MM.1S (cell line): ENCODE measurements at regions not wholly inside any gene's neighbourhood (a gene's known extent, or its start where the extent isn't known, plus 50 kb on each side); places are given as distances from the start of the nearest gene placed in this dataset.

Experiments
- DNase-seq: peaks from one replicate; pipeline ENCODE4 v3.0.0-alpha.2; 2015
- H2AFZ ChIP-seq: fragments of 300-600 bp; sonication (generic); 2 replicates; pipeline ENCODE4 v1.6.0; 2016; ENCODE audit warnings: antibody characterized with exemption, low read length
- H3F3A ChIP-seq: fragments of 300-600 bp; sonication (generic); 2 replicates; pipeline ENCODE4 v1.6.1; 2016; ENCODE audit warnings: mild to moderate bottlenecking, antibody characterized with exemption, low read length, moderate library complexity, mixed read lengths; ENCODE audit not compliant: insufficient read depth
- H3K27ac ChIP-seq: fragments of 300-600 bp; sonication (generic); 2 replicates; pipeline ENCODE4 v1.5.1; 2016; ENCODE audit warnings: mild to moderate bottlenecking, low read length
- H3K27me3 ChIP-seq: fragments of 300-600 bp; sonication (generic); replicated peaks from 2 replicates; pipeline ENCODE4 v1.6.0; 2016; ENCODE audit warnings: low read length; ENCODE audit not compliant: insufficient read depth
- H3K36me3 ChIP-seq: fragments of 300-600 bp; sonication (generic); replicated peaks from 2 replicates; pipeline ENCODE4 v1.6.1; 2016; ENCODE audit warnings: mild to moderate bottlenecking, low read length, mixed read lengths; ENCODE audit not compliant: insufficient read depth
- H3K4me1 ChIP-seq: fragments of 300-600 bp; sonication (generic); 2 replicates; pipeline ENCODE4 v1.6.1; 2016; ENCODE audit warnings: low read length, mixed read lengths
- H3K4me2 ChIP-seq: fragments of 300-600 bp; sonication (generic); 2 replicates; pipeline ENCODE4 v1.6.0; 2016; ENCODE audit warnings: low read depth, low read length
- H3K4me3 ChIP-seq: fragments of 300-600 bp; sonication (generic); 2 replicates; pipeline ENCODE4 v1.5.1; 2016; ENCODE audit warnings: low read length, mixed read lengths
- H3K79me2 ChIP-seq: fragments of 300-600 bp; sonication (generic); 2 replicates; pipeline ENCODE4 v1.6.1; 2016; ENCODE audit warnings: mixed run types, low read length, mixed read lengths
- H3K9ac ChIP-seq: fragments of 300-600 bp; sonication (generic); 2 replicates; pipeline ENCODE4 v1.6.1; 2016; ENCODE audit warnings: low read length, mixed read lengths
- H3K9me2 ChIP-seq: fragments of 300-600 bp; sonication (generic); replicated peaks from 2 replicates; pipeline ENCODE4 v1.6.1; 2016; ENCODE audit warnings: mild to moderate bottlenecking, low read length, mixed read lengths; ENCODE audit not compliant: insufficient read depth
- H3K9me3 ChIP-seq: fragments of 300-600 bp; sonication (generic); replicated peaks from 2 replicates; pipeline ENCODE4 v1.6.1; 2016; ENCODE audit warnings: mild to moderate bottlenecking, low read length, mixed read lengths; ENCODE audit not compliant: insufficient read depth
- H4K20me1 ChIP-seq: fragments of 300-600 bp; sonication (generic); 2 replicates; pipeline ENCODE4 v1.6.1; 2016; ENCODE audit warnings: mild to moderate bottlenecking, low read length, moderate library complexity, mixed read lengths; ENCODE audit not compliant: insufficient read depth
- CTCF ChIP-seq: fragments of 300-600 bp; sonication (generic); IDR thresholded peaks from 2 replicates; pipeline ENCODE4 v1.5.1; 2016; ENCODE audit warnings: antibody characterized with exemption, low read length, mixed read lengths
- EZH2 ChIP-seq: fragments of 300-600 bp; sonication (generic); optimal IDR thresholded peaks from 2 replicates; pipeline ENCODE3; 2017; ENCODE audit warnings: low read depth, mild to moderate bottlenecking, antibody characterized with exemption, low read length, mixed read lengths
- EZH2phosphoT487 ChIP-seq: fragments of 300-600 bp; sonication (generic); IDR thresholded peaks from 2 replicates; pipeline ENCODE4 v1.6.1; 2018; ENCODE audit warnings: antibody characterized with exemption, low read length

DNA sequence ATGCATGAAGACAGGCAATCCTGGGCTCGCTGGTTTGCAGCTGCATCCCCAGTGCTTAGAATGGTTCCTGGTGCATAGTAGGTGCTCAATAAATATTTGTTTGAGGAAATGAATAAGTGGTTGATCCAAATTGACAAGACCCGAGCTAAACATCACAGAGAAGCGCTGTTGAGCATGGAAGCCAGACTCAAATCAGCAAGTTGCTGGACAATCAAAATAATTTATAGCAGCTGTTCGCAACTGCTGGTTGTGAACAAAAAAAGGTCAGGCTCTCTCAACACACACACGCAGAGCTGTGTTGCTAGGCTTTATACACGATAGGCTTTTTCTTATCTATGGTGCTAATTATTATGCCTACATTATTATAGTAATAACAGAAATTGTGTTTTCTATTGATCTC is 190.2 kb downstream of the TBX5 start:
- no peaks in the 10 kb centered on the region for H3K4me1 ChIP-seq
- H3K9me3 ChIP-seq = no peaks in the 10 kb centered on the region
- no peaks in the 10 kb centered on the region for H3K27me3 ChIP-seq
- no peaks in the 10 kb centered on the region for H3K79me2 ChIP-seq
- TF ChIP-seq EZH2 (no peak), CTCF (no peak), EZH2phosphoT487 (no peak)
- no peaks in the 10 kb centered on the region for H4K20me1 ChIP-seq
- H3K27ac ChIP-seq = no peak overlapping the region
- H3K4me2 ChIP-seq = no peak overlapping the region
- no peaks in the 10 kb centered on the region for H3K36me3 ChIP-seq
- DNase-seq = no peak
- no peak overlapping the region for H2AFZ ChIP-seq
- no peaks in the 10 kb centered on the region for H3F3A ChIP-seq
- H3K4me3 ChIP-seq = no peak overlapping the region
- H3K9ac ChIP-seq = no peak overlapping the region
- H3K9me2 ChIP-seq = no peaks in the 10 kb centered on the region

- H3K4me3 ChIP-seq = no peak overlapping the region
- H3K9me3 ChIP-seq = no peaks in the 10 kb centered on the region
- no peak overlapping the region for H3K9ac ChIP-seq
- H3K27me3 ChIP-seq = no peaks in the 10 kb centered on the region
- H3K4me2 ChIP-seq = no peak overlapping the region
- H3K4me1 ChIP-seq = no peaks in the 10 kb centered on the region
- H3K36me3 ChIP-seq = no peaks in the 10 kb centered on the region
- no peak overlapping the region for H3K27ac ChIP-seq
- no peak overlapping the region for H2AFZ ChIP-seq
- no peak for DNase-seq
- TF ChIP-seq CTCF (no peak), EZH2 (no peak), EZH2phosphoT487 (no peak)
- no peaks in the 10 kb centered on the region for H3K9me2 ChIP-seq
- H3F3A ChIP-seq = no peaks in the 10 kb centered on the region
- no peaks in the 10 kb centered on the region for H4K20me1 ChIP-seq
- no peaks in the 10 kb centered on the region for H3K79me2 ChIP-seq
Measured at GRCh38 chr12:114213055-114213581, 192.8 kb downstream of the TBX5 start.

DNA sequence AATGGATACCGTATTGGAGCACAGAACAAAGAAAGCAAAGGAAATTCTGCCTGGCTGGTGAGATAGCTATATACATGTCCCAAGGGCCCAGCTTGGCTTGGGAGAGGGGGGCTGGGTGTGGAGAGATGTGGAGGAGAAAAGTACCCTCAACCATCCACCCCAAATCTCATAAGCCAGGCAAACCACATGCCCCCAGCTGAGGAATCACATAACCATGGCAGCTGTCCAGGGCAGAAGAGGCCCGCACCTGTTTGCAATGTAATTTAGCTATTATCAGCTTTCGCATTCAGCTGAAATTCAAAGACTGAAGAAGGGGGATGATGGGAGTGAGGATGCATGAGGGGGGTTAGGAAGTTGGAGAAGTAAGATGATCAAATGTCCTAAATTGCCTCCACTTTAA is 196.1 kb downstream of the TBX5 start:
- Histone ChIP-seq H3K9ac (no peak overlapping the region), H3K4me2 (no peak overlapping the region), H3K4me1 (no peaks in the 10 kb centered on the region), H4K20me1 (no peaks in the 10 kb centered on the region), H3K9me3 (no peaks in the 10 kb centered on the region), H3K36me3 (no peaks in the 10 kb centered on the region), H3K4me3 (no peak overlapping the region), H3F3A (no peaks in the 10 kb centered on the region), H3K27me3 (no peaks in the 10 kb centered on the region), H3K79me2 (no peaks in the 10 kb centered on the region), H3K9me2 (no peaks in the 10 kb centered on the region), H2AFZ (no peak overlapping the region), H3K27ac (no peak overlapping the region)
- TF ChIP-seq EZH2 (no peak), CTCF (no peak)
- no peak for DNase-seq
